ENCODE measurements at regions not wholly inside any gene's neighbourhood (a gene's known extent, or its start where the extent isn't known, plus 50 kb on each side); places are given as distances from the start of the nearest gene placed in this dataset.

DNA sequence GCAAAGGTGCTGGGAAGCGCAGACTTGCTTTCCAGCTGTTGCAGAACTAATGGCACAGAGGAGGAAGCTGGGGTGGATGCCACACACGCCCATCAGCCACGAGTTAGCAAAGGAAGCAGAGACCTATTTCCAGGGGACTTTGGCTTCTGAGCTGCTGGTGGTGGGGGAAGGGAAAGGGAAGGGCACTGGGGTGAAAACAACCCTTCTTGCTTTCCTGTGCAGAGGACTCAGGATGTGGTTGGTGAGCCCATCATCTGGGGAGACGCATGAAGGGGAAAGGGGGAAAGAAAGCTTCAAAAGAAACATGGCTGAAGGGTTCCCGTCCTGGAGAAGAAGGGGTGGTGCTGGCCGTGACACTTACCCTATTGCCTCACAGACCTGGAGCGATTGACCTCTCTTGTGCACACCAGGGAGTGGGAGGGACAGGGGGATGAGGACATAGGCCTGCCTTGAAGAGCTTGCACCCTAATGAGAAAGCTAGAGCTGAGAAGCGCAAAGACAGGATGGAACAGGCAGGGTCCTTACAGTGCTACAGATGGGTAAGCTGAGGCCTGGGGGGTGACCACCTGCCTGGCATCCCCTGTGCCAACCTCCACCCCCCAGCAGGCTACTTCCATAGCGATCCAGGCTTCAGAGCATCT lies 140.8 kb upstream of the RAB4A start:
- Mint-ChIP-seq H3K27ac (no peak overlapping the region), H3K27me3 (ENCODE audit: insufficient read depth) (peaks cover 3% of the 10 kb centered on the region), H3K9me3 (peaks cover 37% of the 10 kb centered on the region), H3K36me3 (ENCODE audit: low read depth) (no peaks in the 10 kb centered on the region), H3K4me3 (no peak overlapping the region), H3K4me1 (ENCODE audit: low read depth) (no peaks in the 10 kb centered on the region)
- TF ChIP-seq, protein P1, sequence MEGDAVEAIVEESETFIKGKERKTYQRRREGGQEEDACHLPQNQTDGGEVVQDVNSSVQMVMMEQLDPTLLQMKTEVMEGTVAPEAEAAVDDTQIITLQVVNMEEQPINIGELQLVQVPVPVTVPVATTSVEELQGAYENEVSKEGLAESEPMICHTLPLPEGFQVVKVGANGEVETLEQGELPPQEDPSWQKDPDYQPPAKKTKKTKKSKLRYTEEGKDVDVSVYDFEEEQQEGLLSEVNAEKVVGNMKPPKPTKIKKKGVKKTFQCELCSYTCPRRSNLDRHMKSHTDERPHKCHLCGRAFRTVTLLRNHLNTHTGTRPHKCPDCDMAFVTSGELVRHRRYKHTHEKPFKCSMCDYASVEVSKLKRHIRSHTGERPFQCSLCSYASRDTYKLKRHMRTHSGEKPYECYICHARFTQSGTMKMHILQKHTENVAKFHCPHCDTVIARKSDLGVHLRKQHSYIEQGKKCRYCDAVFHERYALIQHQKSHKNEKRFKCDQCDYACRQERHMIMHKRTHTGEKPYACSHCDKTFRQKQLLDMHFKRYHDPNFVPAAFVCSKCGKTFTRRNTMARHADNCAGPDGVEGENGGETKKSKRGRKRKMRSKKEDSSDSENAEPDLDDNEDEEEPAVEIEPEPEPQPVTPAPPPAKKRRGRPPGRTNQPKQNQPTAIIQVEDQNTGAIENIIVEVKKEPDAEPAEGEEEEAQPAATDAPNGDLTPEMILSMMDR (IDR thresholded peaks at IDR 0.05), result no peak
- DNase-seq, result no peak

DNA sequence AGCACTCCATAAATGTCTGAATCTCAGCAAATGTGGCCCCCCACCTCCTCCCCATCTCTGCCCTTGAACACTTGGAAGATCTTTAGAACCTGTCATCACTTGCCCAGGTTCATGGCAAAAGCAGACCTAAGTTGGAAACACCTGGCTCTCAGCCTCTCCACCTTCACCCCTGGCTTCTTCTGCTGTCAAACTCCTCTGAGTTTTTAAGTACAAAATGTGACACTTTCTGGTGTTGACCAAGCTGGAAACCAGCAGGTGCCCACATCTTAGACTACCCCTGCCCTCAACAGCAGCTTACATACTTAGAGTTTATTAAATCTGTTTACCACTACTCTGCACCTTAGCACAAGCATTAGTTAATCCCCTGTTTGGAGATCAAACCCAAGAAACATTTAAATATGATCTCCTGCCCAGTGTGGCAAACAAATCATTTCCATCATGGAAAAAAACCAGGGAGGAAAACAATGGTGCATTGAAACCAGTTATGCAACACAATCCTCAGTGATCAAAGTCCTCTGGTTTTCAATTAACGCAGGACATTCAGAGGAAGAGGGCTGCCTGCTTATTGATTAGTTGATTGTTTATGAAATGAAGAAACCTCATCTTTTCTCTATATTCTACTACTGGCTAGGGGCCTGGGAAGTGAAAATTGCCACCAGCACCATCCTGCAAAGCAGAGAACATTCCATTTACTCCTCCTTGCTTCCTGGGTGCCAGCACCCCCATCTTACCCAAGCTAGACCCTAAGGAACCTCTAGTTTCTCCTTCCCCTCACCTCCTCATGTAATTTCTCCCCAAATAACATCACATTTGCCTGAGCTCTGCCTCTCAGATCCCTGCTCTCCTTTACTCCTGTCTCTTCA lies 139.4 kb upstream of the RAB4A start:
- H3K27ac Mint-ChIP-seq, result no peak overlapping the region

DNA sequence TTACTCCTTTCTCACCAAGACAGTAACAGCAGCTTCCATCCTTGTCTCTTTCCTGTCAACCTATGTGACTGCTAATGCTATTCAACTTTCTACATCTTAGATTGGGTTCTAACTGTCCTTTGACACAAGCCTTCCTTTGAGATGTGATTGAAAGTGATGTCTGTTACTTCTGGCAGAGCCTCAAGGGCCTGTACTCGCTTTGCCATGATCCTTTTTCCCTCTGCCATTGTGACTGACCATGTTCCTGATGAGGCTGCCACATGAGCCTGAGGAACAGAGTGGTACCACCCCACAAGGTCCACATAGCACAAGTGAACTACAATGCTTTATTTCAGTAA lies 138.8 kb upstream of the RAB4A start:
- TF ChIP-seq, protein P1 (IDR thresholded peaks at IDR 0.05), result no peak
- Mint-ChIP-seq H3K9me3 (peaks cover 45% of the 10 kb centered on the region), H3K27ac (no peak overlapping the region), H3K4me3 (no peak overlapping the region), H3K36me3 (ENCODE audit: low read depth) (no peaks in the 10 kb centered on the region), H3K27me3 (ENCODE audit: insufficient read depth) (peaks cover 8% of the 10 kb centered on the region), H3K4me1 (ENCODE audit: low read depth) (no peaks in the 10 kb centered on the region)
- no peak for DNase-seq

More for the DNA sequence above, 139.4 kb upstream of the RAB4A start:
- Mint-ChIP-seq H3K4me3 (no peak overlapping the region), H3K9me3 (peaks cover 45% of the 10 kb centered on the region), H3K4me1 (ENCODE audit: low read depth) (no peaks in the 10 kb centered on the region), H3K27me3 (ENCODE audit: insufficient read depth) (peaks cover 6% of the 10 kb centered on the region), H3K36me3 (ENCODE audit: low read depth) (no peaks in the 10 kb centered on the region)
- no peak for DNase-seq
- TF ChIP-seq, protein P1 (IDR thresholded peaks at IDR 0.05), result no peak

DNA sequence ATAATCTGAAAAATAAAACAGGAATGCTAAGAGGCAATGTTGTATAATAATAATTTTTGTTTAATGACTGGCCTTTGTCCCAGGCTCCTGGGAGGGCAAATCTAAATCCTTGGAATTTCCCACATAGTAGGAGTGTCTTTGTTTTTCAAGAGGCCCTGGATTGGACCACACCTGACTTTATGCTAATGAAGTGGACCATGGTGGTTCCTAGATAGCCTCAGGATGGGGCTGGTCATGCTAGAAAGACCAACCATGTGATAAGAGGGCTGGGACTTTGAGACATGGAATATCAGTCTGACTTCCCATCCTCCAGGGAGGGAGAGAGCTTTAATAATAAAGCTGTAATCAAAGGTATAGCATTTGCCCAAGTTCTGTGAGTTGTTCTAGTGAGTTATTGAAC lies 138.2 kb upstream of the RAB4A start:
- TF ChIP-seq, protein P1 (IDR thresholded peaks at IDR 0.05), result no peak
- DNase-seq, result no peak
- H3K4me1 Mint-ChIP-seq (ENCODE audit: low read depth), result no peaks in the 10 kb centered on the region
- peaks cover 50% of the 10 kb centered on the region for H3K9me3 Mint-ChIP-seq
- H3K4me3 Mint-ChIP-seq, result no peak overlapping the region
- peaks cover 8% of the 10 kb centered on the region for H3K27me3 Mint-ChIP-seq (ENCODE audit: insufficient read depth)
- no peak overlapping the region for H3K27ac Mint-ChIP-seq
- no peaks in the 10 kb centered on the region for H3K36me3 Mint-ChIP-seq (ENCODE audit: low read depth)

DNA sequence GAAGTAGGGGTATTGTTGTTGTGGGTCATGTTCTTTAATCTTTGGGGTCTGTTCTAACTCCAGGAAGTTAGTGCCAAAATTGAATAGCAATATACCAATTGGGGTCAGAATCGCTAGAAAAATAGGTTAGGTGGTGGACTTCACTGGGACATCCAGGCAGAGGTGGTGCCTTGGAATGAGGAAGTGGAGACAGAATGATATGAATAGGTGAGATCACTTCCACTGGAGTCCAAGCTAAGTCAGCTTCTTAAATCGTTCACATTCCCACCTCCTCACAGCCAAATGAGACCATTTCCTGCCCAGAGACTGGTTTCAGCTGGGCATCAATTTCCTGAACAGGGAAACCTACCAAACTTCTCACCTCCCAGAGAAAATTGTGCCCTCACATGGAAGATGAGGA lies 137.8 kb upstream of the RAB4A start:
- peaks cover 8% of the 10 kb centered on the region for H3K27me3 Mint-ChIP-seq (ENCODE audit: insufficient read depth)
- no peak for DNase-seq
- no peaks in the 10 kb centered on the region for H3K4me1 Mint-ChIP-seq (ENCODE audit: low read depth)
- peaks cover 52% of the 10 kb centered on the region for H3K9me3 Mint-ChIP-seq
- H3K4me3 Mint-ChIP-seq, result no peak overlapping the region
- TF ChIP-seq, protein P1 (IDR thresholded peaks at IDR 0.05), result no peak
- no peak overlapping the region for H3K27ac Mint-ChIP-seq
- H3K36me3 Mint-ChIP-seq (ENCODE audit: low read depth), result no peaks in the 10 kb centered on the region

All from HFFc6 (cell line).